ENCODE measurements at regions not wholly inside any gene's neighbourhood (a gene's known extent, or its start where the extent isn't known, plus 50 kb on each side); places are given as distances from the start of the nearest gene placed in this dataset.

GRCh38 chr10:118118716-118119115, 72.0 kb upstream of the RAB11FIP2 start:
- TF ChIP-seq CTCF (conservative IDR thresholded peaks at IDR 0.05; ENCODE audit: low read depth, low read length) (no peak), USF2 (IDR thresholded peaks at IDR 0.05; ENCODE audit: low read depth, low read length) (no peak)

Data from IMR-90 (cell line).